Kidney glomerular epithelial cell (primary cell): ENCODE measurements at regions not wholly inside any gene's neighbourhood (a gene's known extent, or its start where the extent isn't known, plus 50 kb on each side); places are given as distances from the start of the nearest gene placed in this dataset.
"Not testable (repeated sequence)": the region's sequence is repeated elsewhere in the genome, so short reads cannot be mapped to it uniquely, and the experiment has no call there.

Experiments used
- DNase-seq: peaks from one replicate; lab custom pipeline; 2025; lab: John Stamatoyannopoulos, UW

DNA sequence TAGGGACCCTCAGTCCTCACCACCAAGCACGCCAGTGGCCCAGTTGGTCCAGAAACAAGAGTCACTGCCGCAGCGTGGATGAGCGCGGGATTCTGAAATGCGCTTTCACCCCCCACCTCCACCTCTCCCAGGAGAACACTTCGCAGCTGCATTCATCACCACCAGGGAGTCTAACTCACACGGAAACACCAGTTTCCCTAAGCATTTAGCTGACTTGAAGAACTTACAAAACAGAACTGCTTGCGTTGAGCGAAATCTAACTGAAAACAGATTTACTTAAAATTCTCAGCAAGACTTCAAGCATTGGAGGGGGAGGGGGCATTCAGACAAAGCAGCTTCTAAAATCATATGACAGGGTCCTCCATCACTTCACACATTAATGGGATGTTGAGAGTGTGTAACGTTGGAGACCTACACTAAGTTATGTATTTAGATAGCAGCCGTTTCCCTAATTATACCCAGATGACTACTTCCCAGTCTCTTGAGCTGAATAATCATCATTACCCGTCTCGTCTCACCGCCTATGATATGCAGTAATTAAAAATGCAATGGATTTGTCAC is 258.2 kb upstream of the IRS2 start:
- DNase-seq, result peak; percentile 84

DNA sequence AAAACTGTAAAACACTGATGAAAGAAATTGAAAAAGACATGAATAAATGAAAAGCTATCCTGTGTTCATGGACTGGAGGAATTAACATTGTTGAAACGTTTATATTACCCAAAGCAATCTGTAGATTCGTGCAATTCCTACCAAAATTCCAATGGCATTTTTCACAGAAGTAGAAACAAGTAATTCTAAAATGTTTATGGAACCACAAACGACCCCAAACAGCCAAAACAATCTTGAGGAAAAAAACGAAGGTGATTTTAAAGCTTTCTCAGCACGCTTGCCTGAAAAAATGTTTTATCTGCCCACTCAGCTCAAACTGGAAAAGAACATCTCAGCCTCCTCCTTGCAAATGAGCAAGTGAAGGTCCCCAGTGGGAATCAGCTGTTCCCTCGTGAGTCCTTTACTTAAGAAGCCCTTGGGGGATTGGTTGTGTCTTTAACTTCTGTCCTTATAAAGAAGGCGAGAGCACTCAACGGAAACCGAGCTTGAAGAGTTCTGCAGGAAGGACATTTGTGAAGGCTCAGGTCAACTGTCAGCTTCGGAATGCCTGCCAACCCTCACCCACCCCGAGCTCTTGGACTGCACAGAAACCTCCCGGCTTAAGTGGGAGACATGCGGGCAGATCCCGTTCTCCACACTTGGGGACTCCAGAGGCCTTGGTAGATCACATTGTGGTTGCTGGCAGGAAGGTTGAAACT is 256.0 kb upstream of the IRS2 start:
- no peak for DNase-seq

DNA sequence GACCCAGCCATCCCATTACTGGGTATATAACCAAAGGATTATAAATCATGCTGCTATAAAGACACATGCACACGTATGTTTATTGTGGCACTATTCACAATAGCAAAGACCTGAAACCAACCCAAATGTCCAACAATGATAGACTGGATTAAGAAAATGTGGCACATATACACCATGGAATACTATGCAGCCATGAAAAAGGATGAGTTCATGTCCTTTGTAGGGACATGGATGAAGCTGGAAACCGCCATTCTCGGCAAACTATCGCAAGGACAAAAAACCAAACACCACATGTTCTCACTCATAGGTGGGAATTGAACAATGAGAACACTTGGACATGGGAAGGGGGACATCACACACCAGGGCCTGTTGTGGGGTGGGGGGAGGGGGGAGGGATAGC is 255.3 kb upstream of the IRS2 start:
- DNase-seq, result not testable (repeated sequence)

DNA sequence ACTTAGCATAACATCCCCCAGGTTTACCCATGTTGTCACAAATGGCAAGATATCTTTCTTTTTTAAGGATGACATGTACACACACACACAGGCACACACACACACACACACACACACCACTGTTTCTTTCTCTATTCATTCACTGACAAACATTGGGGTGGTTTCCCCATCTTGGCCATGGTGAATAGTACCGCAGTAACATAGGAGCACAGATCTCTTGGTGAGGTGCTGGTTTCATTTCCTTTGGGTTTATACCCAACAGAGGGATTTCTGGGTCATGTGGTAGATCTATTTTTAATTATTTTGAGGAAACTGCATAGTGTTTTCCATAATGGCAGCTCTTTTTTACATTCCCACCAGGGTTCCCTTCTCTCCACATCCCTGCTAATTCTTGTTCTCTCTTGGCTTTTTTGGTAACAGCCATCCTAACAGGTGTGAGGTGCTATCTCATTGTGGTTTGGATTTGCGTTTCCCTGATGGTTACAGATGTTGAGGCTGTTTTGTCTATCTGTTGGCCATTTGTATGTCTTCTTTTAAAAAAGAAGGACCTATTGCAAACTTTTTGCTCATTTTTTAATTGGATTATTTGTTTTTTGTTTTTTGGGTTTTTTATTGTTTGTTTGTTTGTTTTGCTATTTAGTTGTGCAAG is 251.7 kb upstream of the IRS2 start:
- DNase-seq, result no peak

DNA sequence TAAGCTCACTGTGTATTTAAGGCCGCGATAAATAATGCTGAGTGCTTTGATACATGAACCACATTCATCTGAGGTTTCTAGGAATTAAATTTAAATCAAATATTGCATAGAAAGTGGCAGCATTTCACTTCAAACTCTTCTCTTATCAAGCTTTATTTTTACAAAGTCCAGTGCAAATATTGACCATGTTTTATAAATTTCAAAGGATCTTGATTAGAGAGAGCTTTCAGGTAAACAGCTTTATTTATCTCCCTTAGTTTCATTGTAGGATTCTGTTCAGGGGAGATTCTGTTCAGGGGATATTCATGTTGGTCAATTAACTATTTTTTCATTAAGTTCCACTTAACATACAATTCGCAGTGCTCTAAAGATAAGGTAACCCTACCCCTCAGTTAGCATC is 249.7 kb upstream of the IRS2 start:
- DNase-seq, result no peak

DNA sequence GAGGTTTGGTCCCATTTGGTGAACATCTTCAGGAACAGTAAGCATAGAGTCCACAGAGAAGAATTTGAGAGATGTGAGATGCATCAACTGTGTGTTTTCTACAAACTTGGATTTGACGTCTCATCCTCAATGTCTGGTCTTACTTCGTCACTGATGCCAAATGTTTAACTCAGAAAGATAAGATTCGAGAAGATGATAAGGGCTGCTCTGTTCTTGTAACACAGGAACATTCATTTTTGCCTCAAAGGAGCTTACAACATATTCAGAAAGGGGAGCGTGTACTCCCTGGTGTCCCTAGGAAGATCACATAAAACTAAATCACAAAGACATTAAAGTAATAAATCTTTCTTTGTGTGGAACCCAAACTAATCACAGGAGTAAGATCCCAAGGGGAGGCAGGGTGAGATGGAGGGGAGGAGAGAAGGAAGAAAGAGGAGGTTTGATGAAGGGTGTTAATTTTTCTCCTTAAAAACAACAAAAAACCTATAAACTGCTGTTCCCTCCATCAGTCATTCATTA is 247.7 kb upstream of the IRS2 start:
- DNase-seq, result no peak

DNA sequence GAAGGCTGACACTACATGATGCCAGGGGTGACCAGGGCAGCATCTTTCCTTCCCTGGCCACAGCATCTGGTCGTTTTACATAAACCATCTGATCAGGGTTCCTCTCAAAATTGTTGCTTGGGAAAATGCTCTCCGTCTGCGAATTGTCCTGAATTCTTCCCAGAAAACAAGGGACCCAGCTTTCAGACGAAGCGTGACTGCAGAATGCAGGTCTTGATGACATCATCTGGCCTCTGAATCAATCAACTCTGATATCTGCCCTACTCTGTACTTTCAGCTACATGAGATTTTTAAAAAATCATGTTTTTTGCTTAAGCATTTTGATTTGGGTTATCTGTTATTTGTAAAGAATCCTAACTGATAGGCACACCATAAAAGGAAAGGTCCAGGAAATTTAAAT is 246.6 kb upstream of the IRS2 start:
- DNase-seq, result no peak

DNA sequence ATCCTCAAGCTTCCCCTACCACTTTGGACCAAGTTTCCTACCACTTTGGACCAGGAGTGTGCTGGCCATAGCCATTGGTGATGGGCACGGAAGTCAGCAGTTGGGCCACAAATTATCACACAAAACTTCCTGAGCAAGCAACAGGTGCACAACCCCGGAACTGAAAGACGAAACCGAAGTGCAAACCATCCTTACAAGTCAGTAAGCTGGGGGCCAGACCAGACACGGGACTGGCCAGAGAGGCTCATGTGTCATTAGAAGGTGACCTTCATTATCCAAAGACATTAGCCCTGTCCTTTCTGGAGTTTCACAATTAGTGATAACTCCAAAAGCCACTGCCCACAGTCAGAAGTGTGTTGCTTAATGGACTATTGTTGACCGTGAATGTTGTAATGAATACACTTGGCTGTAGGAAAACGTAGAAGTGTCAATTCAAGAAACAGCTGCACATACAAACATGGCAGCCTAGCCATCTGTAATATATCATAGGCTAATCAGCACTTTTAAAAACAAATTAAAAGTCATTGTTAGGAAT is 244.1 kb upstream of the IRS2 start:
- DNase-seq, result no peak

DNA sequence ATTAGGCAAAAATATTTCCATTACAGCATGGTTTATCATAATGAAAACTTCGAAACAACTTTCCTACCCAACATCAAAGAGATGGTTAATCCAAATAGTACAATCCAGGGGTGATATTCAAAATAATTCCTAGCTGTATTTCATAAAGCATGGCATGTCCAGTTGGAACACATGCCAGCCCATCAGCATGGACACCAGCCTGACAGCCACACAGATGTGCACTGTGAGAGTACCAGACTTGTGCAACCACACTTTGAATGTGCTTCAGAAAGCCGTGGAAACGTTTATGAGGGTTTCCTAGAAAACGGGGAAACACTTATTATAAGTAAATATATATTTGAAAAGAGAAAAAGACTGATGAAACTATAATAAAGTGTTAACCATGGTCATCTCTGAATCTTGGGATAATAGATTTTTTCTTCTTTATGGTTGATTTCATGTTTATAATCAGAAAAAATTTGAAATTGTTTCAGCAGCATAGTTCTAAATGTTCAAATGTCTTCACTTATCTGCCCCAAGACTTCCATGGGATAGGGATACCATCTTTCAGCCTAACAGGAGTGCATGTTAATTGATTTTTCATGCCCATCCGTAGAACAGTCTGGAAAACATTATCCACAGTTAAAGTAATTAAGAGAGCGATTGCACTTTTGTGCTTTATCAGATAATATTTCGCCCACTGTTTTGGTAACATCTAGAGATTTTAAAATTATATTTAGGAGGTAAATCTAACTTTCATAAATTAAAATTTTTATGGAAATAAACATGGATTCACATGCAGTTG is 242.6 kb upstream of the IRS2 start:
- no peak for DNase-seq

DNA sequence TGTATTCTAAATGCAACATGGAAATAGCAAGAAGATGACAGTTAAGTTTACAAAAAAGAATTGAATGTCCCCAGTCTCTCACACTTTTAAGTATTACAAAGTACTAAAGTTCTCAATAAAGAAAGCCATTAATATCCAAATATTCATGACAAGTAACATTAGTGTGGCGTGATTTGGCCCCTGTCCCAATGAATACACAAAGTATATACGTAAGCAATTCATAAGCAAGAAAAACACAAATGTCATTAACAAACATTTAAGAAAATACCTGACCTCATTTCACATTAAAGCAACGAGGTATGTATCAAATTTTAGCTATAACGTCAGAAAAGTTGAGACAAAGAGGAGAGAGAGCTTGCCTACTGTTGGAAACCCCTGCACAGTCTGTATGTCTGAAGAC is 241.9 kb upstream of the IRS2 start:
- no peak for DNase-seq

DNA sequence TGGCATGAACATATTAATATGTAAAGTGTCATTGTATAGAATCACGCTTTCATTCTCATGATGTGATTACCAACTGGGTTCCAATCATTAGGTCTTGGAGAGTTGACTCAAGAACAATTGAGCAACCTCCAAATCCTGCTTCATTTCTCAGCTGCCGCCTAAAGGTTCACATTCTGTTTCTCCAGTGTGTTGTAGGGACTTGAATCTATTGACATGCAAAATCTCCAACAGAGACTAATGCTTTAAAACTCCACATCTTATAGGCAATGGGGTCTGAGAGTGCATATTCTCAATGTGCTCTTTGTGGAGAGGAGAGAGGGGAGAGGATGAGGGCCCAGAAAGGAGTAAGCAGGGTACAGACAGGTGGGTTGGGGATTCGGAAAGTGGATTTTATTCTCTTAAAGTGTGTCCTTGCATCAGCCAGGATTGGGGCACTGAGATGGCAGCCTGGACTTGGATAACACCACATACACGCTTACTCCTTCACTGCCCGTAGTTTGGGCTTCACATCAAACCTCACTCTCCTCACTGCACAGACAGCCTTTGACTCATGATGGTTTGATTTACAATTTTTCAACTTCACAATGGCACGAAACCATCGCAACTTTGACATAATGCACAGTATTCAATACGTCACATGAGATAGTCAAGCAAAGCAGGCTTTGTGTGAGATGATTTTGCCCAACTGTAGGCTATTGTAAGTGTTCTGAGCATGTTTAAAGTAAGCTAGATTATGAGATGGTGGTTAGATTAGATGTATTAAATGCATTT is 241.3 kb upstream of the IRS2 start:
- DNase-seq, result no peak

DNA sequence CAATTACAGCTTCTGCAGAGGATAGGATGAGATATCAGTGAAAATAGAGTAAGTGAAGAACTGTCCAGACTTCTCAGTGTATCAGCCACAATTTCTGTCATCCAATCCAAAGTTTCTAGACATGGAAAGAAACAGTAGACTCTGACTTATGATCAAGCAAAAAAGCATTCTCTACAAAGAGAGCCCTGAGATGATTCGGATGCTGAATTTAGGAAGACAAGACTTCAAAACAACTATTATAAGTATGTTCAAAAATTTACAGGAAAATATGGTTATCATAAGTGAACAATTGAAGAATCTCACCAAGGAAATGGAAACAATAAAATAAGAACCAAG is 238.2 kb upstream of the IRS2 start:
- DNase-seq, result no peak

DNA sequence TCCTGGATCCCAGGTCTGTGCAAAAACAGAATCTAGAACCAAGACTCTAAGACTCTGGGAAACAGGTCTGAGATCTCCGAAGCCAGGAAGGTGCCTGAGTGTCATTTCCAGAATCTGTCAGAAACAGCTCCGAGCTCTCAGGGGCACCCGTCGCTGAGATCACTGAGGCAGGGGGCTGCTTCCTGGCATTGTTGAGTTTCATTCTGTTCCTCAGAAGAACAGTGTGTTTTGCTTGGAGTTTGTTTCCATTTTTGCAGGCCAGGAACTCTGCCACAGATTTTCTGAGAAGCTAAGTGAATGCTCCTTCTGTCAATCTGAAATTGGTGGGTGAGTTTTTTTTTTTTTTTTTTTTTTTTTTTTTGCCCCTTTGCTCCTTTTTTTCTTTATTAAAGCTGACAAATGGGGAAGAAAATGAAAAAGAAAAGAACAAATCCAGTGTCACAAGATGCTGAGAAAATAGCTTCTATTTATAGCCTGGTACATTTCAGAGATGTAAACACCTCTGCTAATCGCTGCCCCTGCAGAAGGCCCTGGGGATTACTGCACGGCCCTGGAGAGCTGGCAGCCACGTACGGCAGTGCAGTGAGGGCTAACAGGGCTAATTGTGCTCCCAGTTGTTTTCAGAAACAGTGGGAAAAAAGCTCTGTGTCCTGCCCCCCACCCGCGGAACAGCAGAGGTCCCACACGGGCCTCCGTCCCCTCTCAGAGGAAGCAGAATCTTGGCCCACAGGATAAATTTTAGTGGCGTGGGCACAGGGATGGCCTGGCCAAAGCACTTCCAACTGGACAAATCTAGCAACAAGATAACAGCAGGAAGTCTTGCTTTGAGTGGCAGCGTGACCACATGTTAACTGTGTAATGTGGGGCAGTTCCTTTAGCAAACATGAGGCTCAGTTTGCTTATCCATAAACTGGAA is 237.6 kb upstream of the IRS2 start:
- DNase-seq, result no peak

DNA sequence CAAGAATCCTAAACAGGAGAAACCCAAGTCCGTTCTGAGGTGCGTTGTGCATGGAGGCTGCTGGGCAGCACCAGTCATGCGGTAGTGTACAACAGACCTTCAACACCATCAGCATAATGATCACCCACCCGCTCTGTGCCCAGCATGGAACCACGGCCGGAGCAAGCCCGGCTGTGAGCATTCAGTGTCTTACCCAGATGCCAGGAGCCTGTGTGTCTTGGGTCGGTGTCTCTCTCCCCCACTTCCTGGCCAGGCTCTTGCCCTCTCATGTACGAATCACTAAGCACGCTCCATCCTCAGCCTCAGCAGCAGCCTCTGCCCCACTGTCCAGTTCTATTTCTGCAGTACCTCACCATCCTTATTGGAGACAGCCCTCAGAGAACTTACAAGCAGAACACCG is 231.6 kb upstream of the IRS2 start:
- DNase-seq, result no peak

DNA sequence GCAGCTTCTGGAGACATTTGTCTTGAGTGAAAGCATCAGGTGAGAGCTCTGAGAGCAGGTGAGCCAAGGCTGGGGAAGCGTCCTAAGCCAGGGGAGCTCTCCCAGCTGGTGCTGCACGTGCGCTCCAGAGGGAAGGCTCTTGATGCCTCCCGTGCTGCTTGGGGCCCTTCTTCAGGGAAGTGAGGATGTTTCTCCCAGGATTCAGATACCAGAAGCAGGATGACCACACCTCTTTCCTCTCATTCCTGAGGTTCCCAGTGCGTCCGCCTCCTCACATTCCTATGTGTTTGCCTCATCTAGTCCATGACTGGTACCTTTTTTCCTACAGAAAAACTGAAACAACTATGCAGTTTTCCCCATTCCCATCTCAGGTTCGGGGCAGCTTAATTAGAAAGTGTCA is 231.0 kb upstream of the IRS2 start:
- DNase-seq, result peak; percentile 92

DNA sequence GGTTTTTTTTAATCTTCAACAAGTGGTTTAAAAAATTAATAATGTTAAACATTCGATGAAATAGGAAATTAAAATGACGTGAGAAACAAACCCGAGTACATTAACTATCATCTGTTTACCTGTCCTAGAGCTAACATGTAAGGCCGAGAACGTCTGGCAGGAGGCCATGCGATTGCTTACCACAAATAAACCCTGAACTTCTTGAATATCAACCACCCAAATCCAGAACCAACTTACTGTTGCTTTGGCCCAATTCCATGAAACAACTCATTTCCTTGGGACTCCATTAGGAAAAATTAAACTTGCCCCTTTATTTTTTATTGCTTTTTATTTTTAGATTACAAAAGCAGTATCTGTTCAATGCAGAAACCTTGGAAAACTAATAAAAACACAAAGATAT is 228.9 kb upstream of the IRS2 start:
- DNase-seq, result peak; percentile 17

DNA sequence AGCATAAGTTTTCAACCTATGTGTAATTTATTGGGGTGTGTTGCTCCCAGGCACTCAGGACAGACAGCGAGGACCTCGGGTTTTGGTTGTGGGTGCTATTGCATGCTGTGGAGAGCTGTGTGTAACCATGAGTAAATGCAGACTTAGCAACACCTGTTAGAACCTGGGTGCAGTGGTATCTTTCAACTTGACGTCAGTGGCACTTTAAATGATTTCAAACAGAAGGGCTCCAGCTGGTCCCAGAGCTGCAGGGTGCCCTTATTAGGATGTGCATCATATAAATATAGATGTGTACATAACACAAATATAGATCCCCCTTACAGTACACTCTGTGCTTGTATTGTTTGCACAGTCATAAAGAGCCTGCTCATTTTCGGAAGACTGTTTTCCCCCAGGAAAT is 228.3 kb upstream of the IRS2 start:
- DNase-seq, result no peak

DNA sequence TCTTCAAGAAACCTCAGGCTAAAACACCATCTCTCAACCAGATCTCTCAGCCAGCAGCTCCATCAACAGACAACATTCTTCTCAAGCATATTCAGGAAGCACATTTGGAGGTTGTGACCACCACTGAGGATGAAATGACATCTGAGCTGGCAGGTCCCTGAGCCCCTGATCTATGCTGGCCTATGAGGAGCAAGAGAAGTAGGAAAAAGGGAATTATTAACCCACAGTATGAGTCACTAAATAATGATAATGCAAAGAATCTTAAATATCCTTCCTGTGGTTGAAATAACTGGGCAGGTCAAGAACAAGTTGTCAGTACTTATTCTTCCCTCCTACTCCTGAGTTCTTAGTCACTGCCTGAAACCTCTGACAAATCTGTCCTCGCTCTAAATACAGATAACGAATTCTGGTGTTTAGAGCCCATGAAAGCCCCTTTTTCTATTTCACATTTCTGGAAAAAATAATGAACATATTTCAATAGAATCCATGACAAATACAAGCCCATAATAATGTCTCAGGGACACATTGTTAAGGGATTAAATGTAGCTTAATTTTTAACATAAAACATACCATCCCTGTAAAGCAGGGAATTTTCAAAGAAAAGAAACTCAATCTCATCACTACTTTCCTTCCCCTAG is 225.8 kb upstream of the IRS2 start:
- DNase-seq, result peak; percentile 99

DNA sequence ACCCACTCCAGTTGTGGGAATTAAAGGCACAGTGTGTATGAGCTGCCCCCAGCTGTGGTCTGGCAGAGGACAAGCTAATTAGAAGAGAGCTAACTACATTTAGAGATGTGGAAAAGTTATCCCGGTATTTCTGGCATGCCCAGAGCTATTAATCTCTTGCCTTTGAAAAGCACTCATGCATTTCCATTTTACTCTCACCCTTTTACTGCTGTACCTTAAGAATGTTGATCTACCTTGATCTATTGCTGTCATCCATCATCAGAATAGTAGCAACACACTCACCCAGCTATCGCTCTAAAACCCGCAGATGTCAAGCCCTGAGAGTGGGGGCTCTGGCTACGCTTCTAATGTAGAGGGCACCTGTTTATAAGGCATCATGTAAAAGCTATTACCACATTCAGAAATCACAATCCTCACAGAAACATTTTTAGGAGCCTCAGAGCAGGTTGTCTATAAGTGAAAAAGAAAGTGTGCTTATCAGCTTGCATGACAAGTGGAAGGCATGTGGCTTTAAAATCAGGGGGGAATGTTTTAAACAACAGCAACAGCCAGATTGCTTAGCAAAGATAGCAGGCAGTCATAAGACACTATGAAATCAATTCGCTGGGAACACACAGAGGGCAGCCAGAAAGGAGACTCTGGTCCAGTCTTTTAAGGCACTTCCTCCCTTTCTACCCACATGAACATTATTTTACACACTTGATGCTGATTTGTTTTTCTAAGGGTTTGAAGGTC is 224.2 kb upstream of the IRS2 start:
- DNase-seq, result peak; percentile 82

DNA sequence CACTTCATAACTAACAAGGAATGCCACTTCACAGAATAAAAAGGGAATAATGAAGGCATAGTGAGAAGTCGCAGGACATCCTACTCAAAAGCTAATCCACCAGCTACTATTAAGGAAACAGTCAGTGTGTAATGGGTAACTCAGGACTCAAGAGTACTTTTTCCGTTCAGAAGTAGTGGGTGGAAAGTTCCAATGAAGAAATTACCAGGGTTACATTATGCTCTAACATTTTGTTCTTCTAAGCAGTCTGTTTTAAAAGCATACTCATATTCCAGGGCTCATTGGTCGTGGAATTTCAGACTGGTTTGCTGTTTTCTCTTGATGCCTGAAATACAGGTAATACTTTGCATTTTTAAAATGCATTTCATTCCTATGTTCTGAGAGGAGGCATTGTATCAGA is 222.4 kb upstream of the IRS2 start:
- DNase-seq, result peak; percentile 72
